ENCODE measurements at regions not wholly inside any gene's neighbourhood (a gene's known extent, or its start where the extent isn't known, plus 50 kb on each side); places are given as distances from the start of the nearest gene placed in this dataset.

- Histone ChIP-seq H3K36me3 (ENCODE audit: control insufficient read depth in 2 of 2, extremely low read depth in 1 of 2, insufficient read depth in 2 of 2, low read length in 2 of 2) (no peaks in the 10 kb centered on the region), H3K4me3 (replicated peaks in 1 of 3; ENCODE audit: insufficient read depth in 1 of 3, low read depth in 1 of 3, low read length in 3 of 3) (no peak overlapping the region), H3K79me2 (ENCODE audit: control insufficient read depth, insufficient read depth, low read length) (no peaks in the 10 kb centered on the region), H3K4me2 (ENCODE audit: insufficient read depth, low read length) (no peak overlapping the region), H2AFZ (ENCODE audit: low read depth, low read length) (no peak overlapping the region), H3K9me3 (replicated peaks; ENCODE audit: control insufficient read depth, insufficient read depth, low read length) (no peaks in the 10 kb centered on the region), H4K20me1 (replicated peaks; ENCODE audit: control insufficient read depth, extremely low read depth, insufficient read depth, low read length) (no peaks in the 10 kb centered on the region), H3K4me1 (ENCODE audit: control insufficient read depth, extremely low read depth, insufficient read depth, low read length) (no peaks in the 10 kb centered on the region), H3K9ac (replicated peaks; ENCODE audit: extremely low read depth, insufficient read depth, low read length) (no peak overlapping the region), H3K9me1 (replicated peaks; ENCODE audit: control insufficient read depth, extremely low read depth, insufficient read depth, low read length) (no peaks in the 10 kb centered on the region), H3K27me3 (ENCODE audit: control insufficient read depth in 2 of 2, insufficient read depth in 2 of 2, low read length in 2 of 2) (no peaks in the 10 kb centered on the region), H3K27ac (ENCODE audit: insufficient read depth, low read depth, low read length) (no peak overlapping the region)
- dilution Hi-C loops (cut with MboI; ENCODE audit: extremely low pct_ligation_motif_present, low sequenced_read_pairs) (no loop called here), intact Hi-C loops (cut with micrococcal nuclease) (no loop called here)
- POLR2A ChIA-PET = no interaction called here
- BruUV-seq (replicated peaks) = no TSS peak
- FAIRE-seq = no peak
- no peak for DNase-seq (ENCODE audit: low read depth, low spot score)
- CTCF ChIA-PET = no interaction called here
- no peak for TF ChIP-seq GATA2 (IDR thresholded peaks at IDR 0.05; ENCODE audit: insufficient read depth, insufficient read length, low read depth, low read length)
- TF ChIP-seq FOS (IDR thresholded peaks at IDR 0.05; ENCODE audit: borderline replicate concordance, insufficient read depth, low read length) = no peak
- no peak for TF ChIP-seq POLR2A (IDR thresholded peaks at IDR 0.05; ENCODE audit: low read depth, low read length)
- TF ChIP-seq JUN (IDR thresholded peaks at IDR 0.05; ENCODE audit: borderline replicate concordance, insufficient read depth, insufficient read length, low read depth) = no peak
- no peak for TF ChIP-seq MYC (IDR thresholded peaks at IDR 0.05; ENCODE audit: low read depth, low read length)
- no peak for TF ChIP-seq MAX (IDR thresholded peaks at IDR 0.05; ENCODE audit: insufficient read depth, insufficient read length)
- TF ChIP-seq POLR2AphosphoS5 (IDR thresholded peaks at IDR 0.05; ENCODE audit: insufficient read depth, low read depth, low read length) = no peak
- no peak for TF ChIP-seq EZH2 (IDR thresholded peaks at IDR 0.05; ENCODE audit: borderline replicate concordance, low read depth, low read length, severe bottlenecking)
- TF ChIP-seq CTCF (IDR thresholded peaks at IDR 0.05; ENCODE audit: extremely low read depth in 1 of 2, insufficient read depth in 1 of 2, low read depth in 1 of 2, low read length in 2 of 2) = no peak
Measured at GRCh38 chr1:164958982-164959768, 397.3 kb downstream of the LMX1A start.

All from endothelial cell of umbilical vein (primary cell).